Activated T-cell treated with anti-CD3 and anti-CD28 coated beads, Interleukin-2, amount 50 U/mL, for 72 hours (primary cell): ENCODE measurements at regions not wholly inside any gene's neighbourhood (a gene's known extent, or its start where the extent isn't known, plus 50 kb on each side); places are given as distances from the start of the nearest gene placed in this dataset.

Experiments
- ATAC-seq, 2 donors: fragments of 150-1000 bp; cut with Tn5 transposase; replicated peaks in 1 of 2; 2 replicates each; pipeline ENCODE4 v1.10.0; 2021; ENCODE audit warnings: moderate library complexity in 2 of 2, mild to moderate bottlenecking in 1 of 2
- DNase-seq, 2 donors: peaks; one replicate each; pipeline ENCODE4 v3.0.0; 2021 to 2022; ENCODE audit warnings: mixed read lengths in 1 of 2
- H3K27ac Mint-ChIP-seq: one replicate; pipeline ENCODE4 v1.8.0; 2022; ENCODE audit warnings: mild to moderate bottlenecking, moderate library complexity, mixed read lengths
- H3K27me3 Mint-ChIP-seq: one replicate; pipeline ENCODE4 v1.8.0; 2022; ENCODE audit warnings: low read depth, mixed read lengths
- H3K36me3 Mint-ChIP-seq, 2 donors: one replicate each; pipeline ENCODE4 v1.8.0; 2022; ENCODE audit warnings: mixed read lengths in 2 of 2, mild to moderate bottlenecking in 1 of 2; ENCODE audit not compliant: insufficient read depth in 2 of 2
- H3K4me1 Mint-ChIP-seq: one replicate; pipeline ENCODE4 v1.8.0; 2022; ENCODE audit warnings: low read depth, mixed read lengths
- H3K4me3 Mint-ChIP-seq, 2 donors: one replicate each; pipeline ENCODE4 v1.8.0; 2022; ENCODE audit warnings: mild to moderate bottlenecking in 2 of 2, mixed read lengths in 2 of 2, moderate library complexity in 2 of 2
- H3K9me3 Mint-ChIP-seq, 2 donors: one replicate each; pipeline ENCODE4 v1.8.0; 2022; ENCODE audit warnings: mixed read lengths in 2 of 2

DNA sequence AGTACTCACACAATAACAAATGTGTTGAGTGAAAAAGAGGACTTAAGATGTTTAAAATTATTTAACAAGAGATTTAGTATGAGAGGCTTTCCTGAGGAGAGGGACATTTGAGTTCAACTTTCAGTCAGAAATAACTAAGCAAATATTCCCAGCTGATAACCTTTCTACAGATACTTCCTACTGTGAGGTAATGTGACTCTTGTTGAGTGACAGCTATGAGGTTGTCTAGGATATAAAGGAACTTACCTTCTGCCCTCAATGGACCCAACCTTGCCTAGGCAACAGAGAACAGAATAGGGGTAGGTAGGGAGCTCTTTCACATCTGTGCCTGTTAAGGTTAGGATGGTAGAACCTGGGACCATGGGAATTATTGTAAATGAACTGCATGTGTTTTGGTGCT, 54.7 kb downstream of the GLUD2 start:
- Mint-ChIP-seq H3K4me1 (no peaks in the 10 kb centered on the region), H3K27ac (no peak overlapping the region), H3K27me3 (peaks cover 16% of the 10 kb centered on the region), H3K4me3 (no peak overlapping the region), H3K9me3 (no peaks in the 10 kb centered on the region), H3K36me3 (no peaks in the 10 kb centered on the region)
- no peak for DNase-seq
- no peak for ATAC-seq

DNA sequence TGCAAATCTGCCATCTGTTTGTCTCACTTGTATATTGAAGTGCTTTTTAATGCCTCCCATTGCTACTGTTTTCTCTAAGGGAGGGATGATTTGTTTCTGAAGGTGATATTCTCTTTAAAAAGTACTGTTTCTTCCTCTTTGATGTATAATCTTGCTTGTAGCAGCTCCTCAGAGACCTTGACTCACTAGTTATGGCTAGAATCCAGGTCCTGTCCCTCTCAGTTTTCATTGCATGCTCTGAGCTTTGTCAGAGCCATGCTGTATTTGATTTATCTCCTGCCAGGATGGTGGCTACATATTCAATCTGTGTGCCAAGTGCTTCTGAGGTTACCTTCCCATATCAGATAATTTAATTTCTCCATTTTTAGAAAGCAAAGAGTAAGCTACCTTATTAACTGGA, 56.0 kb downstream of the GLUD2 start:
- no peak for DNase-seq
- H3K4me1 Mint-ChIP-seq, result no peaks in the 10 kb centered on the region
- H3K4me3 Mint-ChIP-seq, result no peak overlapping the region
- H3K9me3 Mint-ChIP-seq, result no peaks in the 10 kb centered on the region
- no peak overlapping the region for H3K27ac Mint-ChIP-seq
- H3K27me3 Mint-ChIP-seq, result peaks cover 16% of the 10 kb centered on the region
- ATAC-seq, result no peak
- no peaks in the 10 kb centered on the region for H3K36me3 Mint-ChIP-seq

DNA sequence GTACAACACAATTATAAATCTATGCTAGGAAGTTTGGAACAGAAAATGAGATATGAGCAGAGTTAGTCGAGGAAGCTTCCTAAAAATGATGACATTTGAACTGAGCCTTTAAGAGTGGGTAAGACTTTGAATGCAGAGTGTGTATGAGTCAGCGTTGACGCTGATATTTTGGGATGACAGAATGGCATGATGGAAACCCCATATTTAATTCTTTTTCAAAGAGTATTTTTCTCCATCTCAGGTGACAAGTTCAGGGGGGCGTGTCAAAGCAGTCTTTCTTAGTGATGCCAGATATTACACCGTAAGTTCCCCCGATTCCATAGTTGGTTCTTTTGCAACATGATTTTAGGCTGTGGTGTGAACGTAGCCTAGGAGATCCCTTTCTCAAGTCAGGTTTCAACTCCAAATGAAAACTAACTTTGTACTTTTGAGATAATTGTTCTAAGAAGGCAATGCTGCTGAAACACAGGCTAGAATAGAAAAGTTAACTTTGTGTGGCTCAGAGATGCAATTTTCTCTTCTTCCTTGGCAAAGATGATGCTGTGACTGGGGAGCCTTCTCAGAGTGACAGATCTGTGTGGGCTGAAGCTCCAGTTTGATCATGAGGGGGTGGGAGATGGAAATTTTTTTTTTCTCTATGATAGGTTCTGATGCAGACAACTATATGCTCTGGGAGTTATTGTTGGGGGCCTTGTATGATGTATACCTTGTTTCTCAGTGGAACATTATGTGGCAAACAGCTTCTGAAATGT, 59.2 kb downstream of the GLUD2 start:
- Mint-ChIP-seq H3K36me3 (no peaks in the 10 kb centered on the region), H3K27me3 (peaks cover 6% of the 10 kb centered on the region), H3K27ac (no peak overlapping the region), H3K9me3 (no peaks in the 10 kb centered on the region), H3K4me3 (no peak overlapping the region), H3K4me1 (no peaks in the 10 kb centered on the region)
- ATAC-seq (no peak), DNase-seq (no peak)

DNA sequence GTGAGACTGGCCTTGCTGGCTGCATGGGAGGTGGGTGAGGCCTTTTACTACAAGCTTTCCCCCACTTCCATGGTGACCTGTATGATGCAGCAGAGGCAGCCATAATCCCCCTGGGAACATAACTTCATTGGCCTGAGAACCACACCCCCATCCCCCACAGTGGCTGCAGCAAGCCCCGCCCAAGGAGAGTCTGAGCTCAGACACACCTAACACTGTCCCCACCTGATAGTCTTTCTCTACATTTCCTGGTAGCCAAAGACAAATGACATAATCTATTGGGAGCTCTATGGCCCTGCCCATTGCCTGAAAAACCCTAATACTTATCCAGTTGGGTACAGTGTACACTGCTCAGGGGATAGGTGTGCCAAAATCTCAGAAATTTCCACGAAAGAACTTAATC, 62.6 kb downstream of the GLUD2 start:
- Mint-ChIP-seq H3K9me3 (no peaks in the 10 kb centered on the region), H3K27ac (no peak overlapping the region), H3K27me3 (peaks cover 13% of the 10 kb centered on the region), H3K36me3 (no peaks in the 10 kb centered on the region), H3K4me1 (no peaks in the 10 kb centered on the region), H3K4me3 (no peak overlapping the region)
- ATAC-seq (no peak), DNase-seq (no peak)

DNA sequence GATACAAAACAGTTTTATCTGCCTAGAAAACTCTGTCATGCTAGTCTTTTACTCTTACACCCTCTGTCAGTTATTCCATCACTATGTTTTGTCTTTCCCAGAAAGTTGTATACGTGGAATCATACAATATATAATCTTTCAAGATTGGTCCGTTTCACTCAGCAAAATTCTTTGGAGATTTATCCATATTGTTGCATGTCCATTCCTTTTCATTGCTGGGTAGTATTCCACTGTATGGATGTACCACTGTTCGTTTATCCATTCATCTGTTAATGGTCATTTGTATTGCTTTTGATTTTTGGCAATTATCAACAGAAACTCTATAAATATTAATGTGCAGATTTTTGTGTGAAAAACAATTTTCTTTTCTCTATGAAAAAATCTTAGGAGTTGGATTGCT, 63.1 kb downstream of the GLUD2 start:
- no peak overlapping the region for H3K27ac Mint-ChIP-seq

DNA sequence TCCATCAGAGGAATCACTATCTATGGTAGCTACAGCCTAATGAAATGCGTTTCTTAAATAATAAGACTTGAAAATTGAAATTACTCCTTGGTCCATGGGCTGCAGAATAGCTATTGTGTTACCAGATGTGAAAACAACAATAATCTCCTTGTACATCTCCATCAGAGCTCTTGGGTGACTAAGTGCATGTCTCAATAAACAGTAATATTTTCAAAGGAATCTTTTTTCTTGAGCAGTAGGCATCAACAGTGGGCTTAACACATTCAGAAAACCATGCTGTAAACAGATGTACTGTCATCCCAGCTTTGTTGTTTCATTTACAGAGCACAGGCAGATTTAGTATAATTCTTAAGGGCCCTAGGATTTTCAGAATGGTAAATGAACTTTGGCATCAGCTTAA, 67.3 kb downstream of the GLUD2 start:
- ATAC-seq (no peak), DNase-seq (no peak)
- Mint-ChIP-seq H3K9me3 (no peaks in the 10 kb centered on the region), H3K27me3 (peaks cover 7% of the 10 kb centered on the region), H3K4me3 (no peak overlapping the region), H3K27ac (no peak overlapping the region), H3K4me1 (no peaks in the 10 kb centered on the region), H3K36me3 (no peaks in the 10 kb centered on the region)

More for the DNA sequence above, 63.1 kb downstream of the GLUD2 start:
- no peak for ATAC-seq
- Mint-ChIP-seq H3K9me3 (no peaks in the 10 kb centered on the region), H3K4me1 (no peaks in the 10 kb centered on the region), H3K4me3 (no peak overlapping the region), H3K36me3 (no peaks in the 10 kb centered on the region), H3K27me3 (peaks cover 13% of the 10 kb centered on the region)
- DNase-seq, result no peak

DNA sequence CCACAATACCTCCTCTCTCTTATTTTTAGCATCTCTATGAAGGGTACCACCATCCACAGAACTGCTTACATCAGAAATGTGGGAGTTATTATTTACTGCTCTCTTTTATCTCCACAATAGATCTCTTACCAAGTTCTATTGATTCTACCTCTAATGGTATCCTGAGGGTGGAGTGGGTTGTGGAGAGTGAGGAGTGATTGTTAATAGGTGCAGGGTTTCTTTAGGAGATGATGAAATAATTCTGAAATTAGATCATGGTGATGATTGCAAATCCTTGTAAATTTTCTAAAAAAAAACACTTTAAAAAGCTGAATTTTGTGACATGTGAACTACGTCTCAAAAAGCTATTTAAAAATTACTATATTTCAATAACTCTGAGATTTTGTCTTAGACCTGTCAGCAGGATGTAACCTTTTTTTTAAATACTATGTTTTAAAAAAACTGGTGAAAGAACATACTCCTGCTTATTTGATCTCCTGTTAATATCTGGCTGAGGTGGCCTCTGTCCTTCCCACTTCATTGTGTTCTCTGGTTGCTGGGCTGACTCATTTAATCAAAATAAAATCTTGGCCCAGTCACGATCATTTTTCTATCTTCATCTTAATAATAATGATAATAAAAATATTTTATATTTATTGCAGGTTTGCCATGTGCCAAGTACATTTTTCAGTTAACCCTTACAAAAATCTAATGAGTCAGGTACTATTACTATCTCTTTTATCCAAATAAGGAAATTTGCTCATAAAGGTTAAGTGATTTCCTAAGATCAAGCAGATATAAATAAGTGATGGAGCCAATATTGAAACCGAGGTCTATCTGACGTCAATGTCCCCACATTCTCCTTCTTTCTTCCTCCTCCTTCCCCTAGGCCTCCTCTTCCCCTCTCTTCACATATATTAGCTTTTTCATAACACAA, 73.5 kb downstream of the GLUD2 start:
- DNase-seq (no peak), ATAC-seq (no peak)
- H3K9me3 Mint-ChIP-seq, result no peaks in the 10 kb centered on the region
- no peak overlapping the region for H3K4me3 Mint-ChIP-seq
- H3K36me3 Mint-ChIP-seq, result no peaks in the 10 kb centered on the region
- peaks cover 5% of the 10 kb centered on the region for H3K27me3 Mint-ChIP-seq
- no peaks in the 10 kb centered on the region for H3K4me1 Mint-ChIP-seq
- H3K27ac Mint-ChIP-seq, result no peak overlapping the region

DNA sequence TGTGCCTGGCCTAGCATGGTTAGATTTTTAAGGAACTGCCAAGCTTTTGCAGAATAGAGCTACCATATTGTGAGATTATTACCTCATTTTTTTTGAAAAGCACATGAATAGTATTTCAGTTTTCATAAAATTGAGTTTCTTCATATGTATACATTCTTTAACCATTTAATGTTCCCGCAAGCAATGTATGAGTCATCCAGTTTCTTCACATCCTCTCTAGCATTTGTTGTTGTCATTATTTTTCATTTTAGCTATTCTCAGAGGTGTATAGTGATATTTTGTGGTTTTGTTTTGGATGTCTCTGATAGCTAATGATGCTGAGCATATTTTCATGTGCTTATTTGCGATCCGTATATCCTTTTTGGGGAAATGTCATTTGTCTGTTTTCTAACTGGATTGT, 74.9 kb downstream of the GLUD2 start:
- no peaks in the 10 kb centered on the region for H3K9me3 Mint-ChIP-seq
- no peak overlapping the region for H3K4me3 Mint-ChIP-seq
- peaks cover 12% of the 10 kb centered on the region for H3K27me3 Mint-ChIP-seq
- no peak overlapping the region for H3K27ac Mint-ChIP-seq
- H3K36me3 Mint-ChIP-seq, result no peaks in the 10 kb centered on the region
- DNase-seq (no peak), ATAC-seq (no peak)
- no peaks in the 10 kb centered on the region for H3K4me1 Mint-ChIP-seq

DNA sequence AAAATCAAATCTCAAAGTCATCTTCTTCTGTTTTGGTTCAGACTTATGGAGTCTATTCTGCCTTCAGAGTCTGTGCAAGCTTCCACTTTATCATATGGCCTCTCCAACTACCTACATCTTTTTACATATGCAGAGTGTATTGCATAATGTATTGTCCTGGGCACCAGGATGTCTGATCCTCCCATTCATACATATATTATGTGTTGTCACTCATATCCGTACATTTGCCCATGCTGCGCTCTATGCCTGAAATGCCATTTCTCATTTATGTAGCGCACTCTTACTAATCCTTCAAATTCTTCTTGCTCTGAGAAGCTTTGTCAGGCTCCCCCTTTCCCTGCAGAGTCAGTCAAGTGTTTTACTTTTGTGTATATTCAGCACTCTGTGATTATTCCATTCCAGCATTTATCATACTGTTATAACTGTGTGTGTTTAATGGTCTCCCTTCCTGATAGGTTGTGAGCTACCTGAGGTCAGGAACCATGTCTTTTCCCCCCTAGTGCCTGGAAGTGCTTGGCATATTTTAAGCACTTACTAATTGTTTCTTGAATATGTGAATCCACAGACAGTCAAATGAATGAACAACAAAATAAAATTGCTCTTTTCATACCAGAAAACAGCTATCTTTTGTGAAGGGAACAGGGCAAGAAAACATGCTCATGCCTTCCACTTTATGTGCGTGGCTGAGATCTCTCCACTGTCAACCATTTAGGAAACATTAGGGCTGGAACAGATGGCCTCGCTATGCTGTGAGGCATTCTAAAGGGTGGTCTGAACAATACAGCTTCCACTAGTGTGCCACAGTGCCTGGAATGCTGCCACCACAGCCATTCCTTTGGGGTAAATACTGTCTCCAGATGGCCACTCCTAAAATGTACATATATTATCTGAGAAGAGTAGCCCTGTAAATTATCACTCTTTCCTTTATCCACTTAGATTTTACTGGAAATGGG, 81.8 kb downstream of the GLUD2 start:
- Mint-ChIP-seq H3K4me3 (no peak overlapping the region), H3K9me3 (no peaks in the 10 kb centered on the region), H3K27ac (no peak overlapping the region), H3K27me3 (peaks cover 15% of the 10 kb centered on the region), H3K36me3 (no peaks in the 10 kb centered on the region), H3K4me1 (no peaks in the 10 kb centered on the region)
- ATAC-seq (no peak), DNase-seq (no peak)

DNA sequence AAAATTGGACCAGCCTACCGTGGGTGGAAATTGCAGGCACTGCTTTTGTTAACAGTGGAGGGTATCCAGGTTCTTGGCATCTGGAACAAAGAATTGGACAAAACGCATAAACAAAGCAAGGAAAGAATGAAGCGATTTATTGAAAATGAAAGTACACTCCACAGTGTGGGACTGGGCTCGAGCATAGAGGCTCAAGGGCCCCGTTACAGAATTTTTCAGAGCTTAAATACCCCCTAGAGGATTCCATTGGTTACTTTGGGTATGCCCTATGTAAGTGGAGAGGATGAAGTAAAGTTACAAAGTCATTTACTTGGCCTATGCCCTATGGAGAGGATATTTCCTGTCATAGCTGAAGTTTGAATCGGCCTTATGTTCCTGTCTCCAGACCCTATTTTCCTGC, 85.3 kb downstream of the GLUD2 start:
- Mint-ChIP-seq H3K36me3 (no peaks in the 10 kb centered on the region), H3K27me3 (peaks cover 7% of the 10 kb centered on the region), H3K9me3 (no peaks in the 10 kb centered on the region), H3K4me1 (no peaks in the 10 kb centered on the region), H3K4me3 (no peak overlapping the region), H3K27ac (no peak overlapping the region)
- no peak for DNase-seq
- ATAC-seq, result no peak

DNA sequence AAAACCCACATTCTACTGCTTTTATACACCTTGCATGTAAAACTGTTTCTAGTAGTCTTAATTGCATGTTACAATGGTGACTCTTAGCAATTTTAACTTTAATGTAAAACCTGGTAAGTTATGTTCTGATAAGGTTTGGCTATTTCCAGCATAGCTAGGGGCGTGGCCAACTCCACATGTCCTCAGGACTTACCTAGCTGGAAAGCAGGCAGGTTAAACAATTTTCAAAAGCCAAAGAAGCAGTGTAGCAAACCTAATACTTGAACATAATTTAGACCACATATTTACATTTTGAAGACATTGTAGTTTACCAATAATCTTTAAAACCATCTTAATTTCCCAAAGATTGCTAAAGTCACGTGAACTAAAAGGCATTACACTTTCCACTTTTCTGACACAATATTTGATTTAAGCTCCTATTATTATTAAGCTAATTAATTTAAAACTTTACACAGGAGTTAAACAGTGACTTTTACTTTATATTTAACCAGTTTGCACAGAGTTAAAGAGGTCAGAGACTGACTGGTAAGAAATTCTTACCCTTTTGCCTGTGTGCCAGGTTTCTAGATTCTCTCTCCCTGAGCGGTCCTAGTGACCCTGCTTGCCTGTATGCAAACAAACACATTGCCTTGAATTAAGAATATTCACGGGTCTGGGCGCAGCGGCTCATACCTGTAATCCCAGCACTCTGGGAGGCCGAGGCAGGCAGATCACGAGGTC, 88.2 kb downstream of the GLUD2 start:
- no peak overlapping the region for H3K27ac Mint-ChIP-seq
- H3K27me3 Mint-ChIP-seq, result peaks cover 7% of the 10 kb centered on the region
- DNase-seq (no peak), ATAC-seq (no peak)
- H3K4me1 Mint-ChIP-seq, result no peaks in the 10 kb centered on the region
- H3K36me3 Mint-ChIP-seq, result no peaks in the 10 kb centered on the region
- no peaks in the 10 kb centered on the region for H3K9me3 Mint-ChIP-seq
- H3K4me3 Mint-ChIP-seq, result no peak overlapping the region

DNA sequence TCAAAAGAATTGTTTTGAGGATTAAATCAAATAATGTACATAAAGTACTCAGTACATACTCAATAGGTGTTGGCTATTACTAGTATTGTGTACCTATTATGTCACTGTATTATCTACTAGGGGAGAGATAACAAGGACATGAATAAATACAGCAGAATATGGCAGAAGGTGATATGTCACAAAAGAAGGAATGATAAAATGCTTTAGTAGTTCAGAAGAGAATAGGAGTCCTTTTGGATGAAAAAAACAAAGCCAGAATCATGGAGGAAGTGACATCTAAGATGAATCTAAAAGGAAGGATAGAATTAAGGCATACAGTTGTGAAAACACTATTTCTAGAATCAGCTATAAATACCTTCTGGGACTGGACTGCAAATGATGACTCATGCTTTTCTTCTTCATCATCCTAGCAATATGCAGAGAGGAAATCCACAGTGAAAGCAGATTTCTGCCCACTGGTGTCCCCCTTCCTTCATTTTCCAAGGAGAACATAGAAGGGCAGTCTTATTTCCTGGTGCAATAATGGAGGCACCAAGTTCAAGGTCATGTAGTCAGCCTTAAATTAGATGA, 98.7 kb downstream of the GLUD2 start:
- Mint-ChIP-seq H3K9me3 (no peaks in the 10 kb centered on the region), H3K36me3 (no peaks in the 10 kb centered on the region), H3K27me3 (peaks cover 24% of the 10 kb centered on the region), H3K4me3 (no peak overlapping the region), H3K4me1 (peaks cover 5% of the 10 kb centered on the region), H3K27ac (no peak overlapping the region)
- ATAC-seq (no peak), DNase-seq (no peak)
